ENCODE measurements at regions not wholly inside any gene's neighbourhood (a gene's known extent, or its start where the extent isn't known, plus 50 kb on each side); places are given as distances from the start of the nearest gene placed in this dataset.

- H3K9ac ChIP-seq (replicated peaks in 1 of 4; ENCODE audit: extremely low read depth in 1 of 4, low read depth in 3 of 4, low read length in 3 of 4), result no peak overlapping the region
- no peak overlapping the region for H3K23ac ChIP-seq (ENCODE audit: insufficient read length)
- H3K4me3 ChIP-seq (ENCODE audit: extremely low read depth in 1 of 4, insufficient read depth in 2 of 4, low read depth in 3 of 4, low read length in 4 of 4), result no peak overlapping the region; a peak in 1 of 8 replicates
- H3K4me1 ChIP-seq (replicated peaks in 1 of 4; ENCODE audit: control insufficient read depth in 3 of 4, insufficient read depth in 4 of 4, low read length in 3 of 4), result peaks cover 0 to 9% (median 5%) of the 10 kb centered on the region in 4 experiments; a peak in 4 of 7 replicates
- no peaks in the 10 kb centered on the region for H3K23me2 ChIP-seq (ENCODE audit: low read depth, low read length)
- no peak overlapping the region for H2BK12ac ChIP-seq (ENCODE audit: low read depth, low read length)
- H4K20me1 ChIP-seq (replicated peaks in 1 of 2; ENCODE audit: control insufficient read depth in 1 of 2, insufficient read depth in 2 of 2, low read length in 2 of 2), result no peaks in the 10 kb centered on the region
- H3K18ac ChIP-seq (ENCODE audit: extremely low read depth, low read length), result no peak overlapping the region
- FAIRE-seq, result no peak
- no peak overlapping the region for H3K4ac ChIP-seq (replicated peaks; ENCODE audit: insufficient read length, low read depth, low read length)
- H3K27ac ChIP-seq (ENCODE audit: low read depth, low read length), result no peak overlapping the region
- no peak overlapping the region for H2AFZ ChIP-seq (ENCODE audit: low read length)
- DNase-seq (ENCODE audit: low read depth in 1 of 2, low spot score in 2 of 2), result no peak
- H4K8ac ChIP-seq (ENCODE audit: extremely low read depth, insufficient read depth, low read length), result no peak overlapping the region
- WGBS, 2 experiments (ENCODE audit: extremely low coverage in 1 of 2, insufficient coverage in 1 of 2, insufficient read length in 1 of 2, insufficient replicate concordance in 2 of 2, low coverage in 1 of 2, low lambda C conversion rate in 2 of 2, missing lambda C conversion rate in 1 of 2), result 92% methylated on average over 7 of the region's 7 CpGs; no CpG with 5 or more reads in 1 of the 2 experiments
- H2BK20ac ChIP-seq (ENCODE audit: low read length), result no peak overlapping the region
- H2BK15ac ChIP-seq (ENCODE audit: low read length), result no peak overlapping the region
- no peak overlapping the region for H4K5ac ChIP-seq (ENCODE audit: insufficient read length, low read depth, low read length)
- no peaks in the 10 kb centered on the region for H3K9me3 ChIP-seq (ENCODE audit: insufficient read depth in 2 of 2, low read depth in 1 of 2, low read length in 1 of 2)
- H3K14ac ChIP-seq (ENCODE audit: insufficient read length), result no peak overlapping the region
- no peak overlapping the region for H2AK5ac ChIP-seq (ENCODE audit: low read depth, low read length)
- ChIA-PET CTCF (ENCODE audit: partially characterized antibody) (interaction anchor here (0.7 to 2.1 kb wide), 3 partner anchors 11 to 66 kb away, joined by 3 to 5 read pairs (median 3); no protein-coding TSS in a partner anchor), POLR2A (ENCODE audit: partially characterized antibody) (interaction anchor here (1.6 kb wide), 1 partner anchor 12 kb away, joined by 4 read pairs; no protein-coding TSS in a partner anchor)
- no peaks in the 10 kb centered on the region for H3K79me2 ChIP-seq (ENCODE audit: control insufficient read depth in 1 of 2, insufficient read depth in 2 of 2, low read length in 2 of 2)
- no peaks in the 10 kb centered on the region for H3K27me3 ChIP-seq (replicated peaks in 1 of 4; ENCODE audit: control insufficient read depth in 3 of 4, extremely low read depth in 1 of 4, insufficient read depth in 3 of 4, low read length in 3 of 4)
- peak overlapping the region in 1 of 2 experiments; percentile 23; a peak in 1 of 4 replicates for H3K4me2 ChIP-seq (ENCODE audit: insufficient read depth in 1 of 2, low read depth in 2 of 2, low read length in 2 of 2)
- H2BK5ac ChIP-seq (ENCODE audit: low read depth, low read length), result no peak overlapping the region
- no peak overlapping the region for H4K91ac ChIP-seq (replicated peaks; ENCODE audit: insufficient read length, low read length)
- no peak overlapping the region for H2BK120ac ChIP-seq (replicated peaks; ENCODE audit: low read depth, low read length)
- H3K79me1 ChIP-seq (ENCODE audit: low read depth, low read length), result no peaks in the 10 kb centered on the region
- H3K56ac ChIP-seq (replicated peaks; ENCODE audit: insufficient read length, low read depth, low read length), result no peak overlapping the region
- no peaks in the 10 kb centered on the region for H3K36me3 ChIP-seq (ENCODE audit: control insufficient read depth in 2 of 4, insufficient read depth in 4 of 4, low read length in 3 of 4)
- TF ChIP-seq ATF2 (IDR thresholded peaks at IDR 0.05; ENCODE audit: low read length) (no peak), RNF2 (IDR thresholded peaks at IDR 0.05; ENCODE audit: borderline replicate concordance, low read depth, low read length, missing control alignments, poor library complexity, severe bottlenecking) (no peak), MAX (IDR thresholded peaks at IDR 0.05) (no peak), CHD2 (IDR thresholded peaks at IDR 0.05; ENCODE audit: low read length) (no peak), CEBPB (IDR thresholded peaks at IDR 0.05; ENCODE audit: low read depth, low read length) (no peak), POLR2A (IDR thresholded peaks at IDR 0.05; ENCODE audit: control extremely low read depth in 1 of 2, low read depth in 2 of 2, low read length in 2 of 2) (no peak), ASH2L (IDR thresholded peaks at IDR 0.05; ENCODE audit: low read length) (no peak), EP300 (IDR thresholded peaks at IDR 0.05; ENCODE audit: borderline replicate concordance in 1 of 2, low read depth in 2 of 2, low read length in 2 of 2) (no peak), JUN (IDR thresholded peaks at IDR 0.05; ENCODE audit: low read depth, low read length) (no peak), RXRA (IDR thresholded peaks at IDR 0.05; ENCODE audit: insufficient read depth, low read depth, low read length) (no peak), RFX5 (IDR thresholded peaks at IDR 0.05; ENCODE audit: borderline replicate concordance, low read depth, low read length) (no peak)
Measured at GRCh38 chr4:185955151-185955770, 113.7 kb upstream of the TLR3 start.

Measured in H1 (cell line).